ENCODE measurements at regions not wholly inside any gene's neighbourhood (a gene's known extent, or its start where the extent isn't known, plus 50 kb on each side); places are given as distances from the start of the nearest gene placed in this dataset.

- no peak for TF ChIP-seq CTCF (IDR thresholded peaks at IDR 0.05)
- no peak for TF ChIP-seq POLR2A (IDR thresholded peaks at IDR 0.05)
Measured at GRCh38 chr12:27907766-27908165, 64.8 kb downstream of the PTHLH start.

Measured in right lobe of liver (tissue), 4 donors.